ENCODE measurements at regions not wholly inside any gene's neighbourhood (a gene's known extent, or its start where the extent isn't known, plus 50 kb on each side); places are given as distances from the start of the nearest gene placed in this dataset.

DNA sequence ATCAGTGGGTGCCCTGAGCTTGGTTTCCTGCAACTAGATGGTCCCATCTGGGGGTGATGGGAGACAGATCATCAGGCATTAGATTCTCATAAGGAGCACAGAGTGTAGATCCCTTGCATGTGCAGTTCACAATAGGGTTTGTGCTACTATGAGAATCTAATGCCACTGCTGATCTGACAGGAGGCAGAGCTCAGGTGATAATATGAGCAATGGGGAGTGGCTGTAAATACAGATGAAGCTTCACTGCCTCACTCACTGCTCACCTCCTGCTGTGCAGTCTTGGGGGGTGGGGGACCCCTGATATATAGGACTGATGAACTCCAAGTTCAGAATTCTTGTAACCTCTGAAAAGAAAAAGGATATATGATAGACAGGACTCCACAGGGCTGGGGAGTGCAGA lies 108.0 kb downstream of the RIN2 start:
- H3K4me3 Mint-ChIP-seq: no peak overlapping the region
- H3K36me3 Mint-ChIP-seq: peaks cover 30 to 44% of the 10 kb centered on the region in 2 donors
- peak overlapping the region in 4 of 7 donors; percentile 42 to 81 (median 63) for H3K27ac Mint-ChIP-seq

DNA sequence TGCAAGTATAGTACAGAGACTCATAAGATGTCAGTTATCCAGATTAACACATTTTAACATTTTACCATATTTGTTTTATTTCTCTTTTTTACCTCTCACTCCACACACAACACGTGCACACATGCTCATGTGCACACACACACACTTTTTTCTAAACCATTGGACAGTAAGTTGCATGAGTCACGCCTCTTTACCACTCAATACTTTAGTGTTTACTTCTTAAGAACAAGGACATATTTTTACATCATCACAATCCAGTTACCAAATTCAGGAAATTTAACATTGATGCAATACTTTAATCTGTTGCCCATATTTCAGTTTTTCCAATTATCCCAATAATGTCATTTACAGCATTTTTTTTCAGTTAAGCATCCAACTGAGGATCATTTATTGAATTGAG lies 109.0 kb downstream of the RIN2 start:
- H3K79me2 ChIP-seq (ENCODE audit: insufficient read depth, low read length): no peaks in the 10 kb centered on the region
- TF ChIP-seq, protein P1, sequence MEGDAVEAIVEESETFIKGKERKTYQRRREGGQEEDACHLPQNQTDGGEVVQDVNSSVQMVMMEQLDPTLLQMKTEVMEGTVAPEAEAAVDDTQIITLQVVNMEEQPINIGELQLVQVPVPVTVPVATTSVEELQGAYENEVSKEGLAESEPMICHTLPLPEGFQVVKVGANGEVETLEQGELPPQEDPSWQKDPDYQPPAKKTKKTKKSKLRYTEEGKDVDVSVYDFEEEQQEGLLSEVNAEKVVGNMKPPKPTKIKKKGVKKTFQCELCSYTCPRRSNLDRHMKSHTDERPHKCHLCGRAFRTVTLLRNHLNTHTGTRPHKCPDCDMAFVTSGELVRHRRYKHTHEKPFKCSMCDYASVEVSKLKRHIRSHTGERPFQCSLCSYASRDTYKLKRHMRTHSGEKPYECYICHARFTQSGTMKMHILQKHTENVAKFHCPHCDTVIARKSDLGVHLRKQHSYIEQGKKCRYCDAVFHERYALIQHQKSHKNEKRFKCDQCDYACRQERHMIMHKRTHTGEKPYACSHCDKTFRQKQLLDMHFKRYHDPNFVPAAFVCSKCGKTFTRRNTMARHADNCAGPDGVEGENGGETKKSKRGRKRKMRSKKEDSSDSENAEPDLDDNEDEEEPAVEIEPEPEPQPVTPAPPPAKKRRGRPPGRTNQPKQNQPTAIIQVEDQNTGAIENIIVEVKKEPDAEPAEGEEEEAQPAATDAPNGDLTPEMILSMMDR (IDR thresholded peaks at IDR 0.05): no peak
- H4K20me1 ChIP-seq (ENCODE audit: insufficient read depth, low read length): no peaks in the 10 kb centered on the region
- H3K4me1 Mint-ChIP-seq: peaks cover 29% of the 10 kb centered on the region
- H3K9me3 ChIP-seq (replicated peaks in 1 of 2; ENCODE audit: control insufficient read depth in 1 of 2, insufficient read depth in 1 of 2, low read length in 2 of 2): peaks cover 8 to 11% of the 10 kb centered on the region in 2 donors
- H3K9me3 Mint-ChIP-seq: peaks cover 8 to 13% (median 12%) of the 10 kb centered on the region in 7 donors
- H3K27ac Mint-ChIP-seq: peak overlapping the region; percentile 89 to 99 (median 98)
- peak overlapping the region; percentile 54 for H3K9ac ChIP-seq (ENCODE audit: insufficient read depth, low read length, poor library complexity, severe bottlenecking)
- H3K4me1 ChIP-seq (ENCODE audit: control insufficient read depth in 1 of 2, insufficient read depth in 2 of 2, low read length in 2 of 2): peaks cover 29% of the 10 kb centered on the region in 2 donors
- peak; percentile 67 to 96 (median 94) for DNase-seq
- H3K36me3 Mint-ChIP-seq: peaks cover 31 to 45% of the 10 kb centered on the region in 2 donors
- H3K4me3 Mint-ChIP-seq: peak overlapping the region in 1 of 2 donors; percentile 62
- WGBS (ENCODE audit: insufficient coverage): 0% methylated on average over 2 of the region's 2 CpGs
- H3K27me3 Mint-ChIP-seq (ENCODE audit: low read depth in 3 of 3): peaks cover 0 to 3% (median 0%) of the 10 kb centered on the region in 3 donors
- no peak overlapping the region for H2AFZ ChIP-seq (ENCODE audit: insufficient read depth, low read depth, low read length, poor library complexity, severe bottlenecking)
- H3K27me3 ChIP-seq (ENCODE audit: control insufficient read depth in 2 of 2, insufficient read depth in 2 of 2, low read length in 2 of 2): no peaks in the 10 kb centered on the region
- H3K4me2 ChIP-seq (replicated peaks; ENCODE audit: extremely low read depth, low read length, poor library complexity, severe bottlenecking): no peak overlapping the region
- peaks cover 0 to 17% of the 10 kb centered on the region in 2 donors for H3K36me3 ChIP-seq (replicated peaks in 1 of 2; ENCODE audit: control insufficient read depth in 1 of 2, insufficient read depth in 2 of 2, low read length in 2 of 2)
- intact Hi-C loops (cut with micrococcal nuclease): loop anchor here in 1 of 2 donors (5.0 kb wide), 2 partner anchors 40 to 70 kb away; no protein-coding TSS in a partner anchor
- H3K4me3 ChIP-seq (replicated peaks in 1 of 3; ENCODE audit: low read depth in 2 of 3, low read length in 3 of 3): no peak overlapping the region
- peak overlapping the region; percentile 83 to 90 for H3K27ac ChIP-seq (ENCODE audit: low read depth in 1 of 2, low read length in 2 of 2)

More for the DNA sequence above, 108.0 kb downstream of the RIN2 start:
- H3K4me1 Mint-ChIP-seq: peaks cover 29% of the 10 kb centered on the region
- no peaks in the 10 kb centered on the region for H4K20me1 ChIP-seq (ENCODE audit: insufficient read depth, low read length)
- H3K4me2 ChIP-seq (replicated peaks; ENCODE audit: extremely low read depth, low read length, poor library complexity, severe bottlenecking): no peak overlapping the region
- TF ChIP-seq, protein P1 (IDR thresholded peaks at IDR 0.05): no peak
- H3K4me1 ChIP-seq (ENCODE audit: control insufficient read depth in 1 of 2, insufficient read depth in 2 of 2, low read length in 2 of 2): peaks cover 29% of the 10 kb centered on the region in 2 donors
- peaks cover 0 to under 1% of the 10 kb centered on the region in 2 donors for H3K9me3 ChIP-seq (replicated peaks in 1 of 2; ENCODE audit: control insufficient read depth in 1 of 2, insufficient read depth in 1 of 2, low read length in 2 of 2)
- intact Hi-C loops (cut with micrococcal nuclease): loop anchor here in 1 of 2 donors (5.0 kb wide), 2 partner anchors 39 to 71 kb away; no protein-coding TSS in a partner anchor
- H3K27ac ChIP-seq (ENCODE audit: low read depth in 1 of 2, low read length in 2 of 2): peak overlapping the region in 1 of 2 donors; percentile 45
- H3K27me3 ChIP-seq (ENCODE audit: control insufficient read depth in 2 of 2, insufficient read depth in 2 of 2, low read length in 2 of 2): no peaks in the 10 kb centered on the region
- H3K9ac ChIP-seq (ENCODE audit: insufficient read depth, low read length, poor library complexity, severe bottlenecking): no peak overlapping the region
- H3K27me3 Mint-ChIP-seq (ENCODE audit: low read depth in 3 of 3): peaks cover 0 to 4% (median 0%) of the 10 kb centered on the region in 3 donors
- no peak overlapping the region for H2AFZ ChIP-seq (ENCODE audit: insufficient read depth, low read depth, low read length, poor library complexity, severe bottlenecking)
- no peak overlapping the region for H3K4me3 ChIP-seq (replicated peaks in 1 of 3; ENCODE audit: low read depth in 2 of 3, low read length in 3 of 3)
- no peak for DNase-seq
- H3K9me3 Mint-ChIP-seq: peaks cover 0 to 6% (median 3%) of the 10 kb centered on the region in 7 donors
- no peaks in the 10 kb centered on the region for H3K79me2 ChIP-seq (ENCODE audit: insufficient read depth, low read length)
- H3K36me3 ChIP-seq (replicated peaks in 1 of 2; ENCODE audit: control insufficient read depth in 1 of 2, insufficient read depth in 2 of 2, low read length in 2 of 2): peaks cover 0 to 7% of the 10 kb centered on the region in 2 donors
